GM18517 (cell line): ENCODE measurements at regions not wholly inside any gene's neighbourhood (a gene's known extent, or its start where the extent isn't known, plus 50 kb on each side); places are given as distances from the start of the nearest gene placed in this dataset.

Source experiments
- ATAC-seq: cut with Tn5 transposase; IDR thresholded peaks from one replicate; pipeline ENCODE4 v1.9.1; 2021; ENCODE audit warnings: mild to moderate bottlenecking, moderate library complexity; ENCODE audit not compliant: unreplicated experiment

DNA sequence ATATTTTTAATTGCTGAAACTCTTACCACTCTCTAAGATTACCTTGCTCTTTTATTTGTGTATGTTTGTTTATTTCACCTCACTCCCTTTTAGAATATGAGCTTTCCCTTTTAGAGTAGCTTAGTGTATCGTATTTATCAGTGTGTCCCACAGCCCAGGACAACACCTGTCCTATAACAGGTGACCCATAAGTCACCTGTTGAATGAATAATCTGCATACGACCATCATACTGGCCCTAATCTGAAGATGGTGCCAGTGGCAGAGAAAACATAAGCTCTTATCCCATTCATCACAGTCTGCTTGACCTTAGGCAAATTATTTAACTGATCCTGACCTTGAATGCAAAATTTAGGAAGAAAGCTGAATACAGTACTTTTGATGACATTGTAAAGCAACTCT lies 254.6 kb upstream of the NR2F2 start:
- no peak for ATAC-seq

DNA sequence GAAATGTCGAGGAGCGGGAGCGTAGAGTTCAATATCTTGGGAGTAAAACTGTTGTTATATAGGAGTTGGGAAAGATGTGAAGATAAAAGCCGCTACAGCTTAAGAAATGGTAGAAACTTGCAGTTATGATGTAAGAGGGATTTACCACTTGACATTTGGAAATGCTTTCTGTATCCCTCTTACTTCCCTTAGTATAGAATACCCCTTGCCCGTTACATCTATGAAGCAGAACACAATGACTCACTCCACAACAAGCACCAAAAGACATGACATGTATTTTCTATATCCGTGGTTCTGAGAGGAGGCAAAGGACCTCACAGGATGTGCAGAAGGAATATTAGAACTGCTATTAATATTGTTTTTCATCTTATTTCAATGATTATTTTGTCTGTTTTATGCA lies 254.2 kb upstream of the NR2F2 start:
- no peak for ATAC-seq

GRCh38 chr15:96079041-96079440 lies 251.5 kb upstream of the NR2F2 start:
- ATAC-seq = no peak

DNA sequence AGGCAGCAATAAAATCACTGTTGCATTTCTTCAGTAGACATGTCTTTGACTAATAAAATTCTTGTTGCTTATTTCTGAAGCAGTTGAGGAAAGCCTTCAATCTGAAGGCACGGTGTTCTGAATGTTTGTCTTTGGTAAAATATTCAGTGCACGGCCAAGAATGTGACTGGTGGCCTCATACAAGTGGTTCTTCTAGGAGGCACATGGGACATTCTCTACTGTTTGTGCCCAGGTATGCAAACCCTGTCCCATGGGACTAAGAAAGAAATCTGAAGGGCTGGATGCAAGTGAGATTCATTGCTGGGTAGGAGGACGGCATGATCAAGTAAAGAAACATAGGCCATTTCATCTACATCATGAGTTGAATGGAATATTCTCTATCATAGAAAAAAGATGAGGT lies 250.6 kb upstream of the NR2F2 start:
- no peak for ATAC-seq

DNA sequence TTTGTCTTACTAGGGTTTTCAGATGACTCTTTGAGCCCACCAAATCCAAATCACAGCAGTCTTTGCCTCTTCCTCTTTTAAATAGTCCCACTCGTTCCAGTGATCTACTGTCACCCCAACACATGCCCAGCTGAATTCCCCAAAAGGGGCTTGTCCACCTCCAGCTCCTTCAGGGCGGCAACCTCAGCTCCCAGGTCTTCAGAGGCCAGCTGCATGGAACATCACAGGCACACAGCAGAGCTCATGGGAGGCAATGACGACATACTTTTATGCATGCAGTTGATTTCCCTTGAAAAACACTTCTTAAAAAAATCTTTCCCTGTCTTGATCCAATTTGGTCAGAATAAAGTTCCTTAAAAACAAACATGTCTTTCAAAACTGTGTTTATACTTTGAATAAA lies 244.3 kb upstream of the NR2F2 start:
- no peak for ATAC-seq

- ATAC-seq = no peak
Observed at GRCh38 chr15:96087180-96087884, 243.2 kb upstream of the NR2F2 start.

GRCh38 chr15:96088650-96089049 lies 241.8 kb upstream of the NR2F2 start:
- ATAC-seq = no peak

DNA sequence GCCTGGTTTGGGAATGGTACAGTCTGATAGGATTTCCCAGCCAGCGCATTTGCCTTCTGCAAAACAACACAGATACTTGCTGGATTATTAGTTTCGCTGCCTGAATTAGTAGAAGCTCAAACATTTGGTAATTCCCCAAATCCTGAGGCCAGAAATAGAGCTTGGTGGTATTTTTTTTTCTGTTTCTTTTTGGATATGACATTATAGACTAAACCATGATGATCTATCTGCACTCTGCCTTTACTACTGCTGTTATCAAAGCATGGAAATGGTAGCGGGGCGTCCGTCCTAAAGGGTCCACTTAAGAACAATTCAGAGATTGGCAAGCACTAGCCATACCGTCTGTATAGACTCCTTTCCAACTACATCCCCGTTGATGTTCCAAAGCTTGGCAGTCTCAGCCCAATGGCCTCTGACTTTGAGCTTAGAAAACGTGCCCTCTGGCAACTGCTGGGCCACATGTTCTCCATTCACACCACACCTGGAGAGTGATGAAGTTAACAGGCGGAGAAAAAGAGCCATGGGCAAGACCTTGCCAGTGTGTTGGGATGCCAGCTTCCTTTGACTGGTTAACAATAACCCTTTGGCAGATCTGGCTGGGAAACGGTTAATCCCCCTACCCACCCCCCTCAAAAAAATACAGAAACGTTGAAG lies 241.0 kb upstream of the NR2F2 start:
- peak; percentile 68 for ATAC-seq

DNA sequence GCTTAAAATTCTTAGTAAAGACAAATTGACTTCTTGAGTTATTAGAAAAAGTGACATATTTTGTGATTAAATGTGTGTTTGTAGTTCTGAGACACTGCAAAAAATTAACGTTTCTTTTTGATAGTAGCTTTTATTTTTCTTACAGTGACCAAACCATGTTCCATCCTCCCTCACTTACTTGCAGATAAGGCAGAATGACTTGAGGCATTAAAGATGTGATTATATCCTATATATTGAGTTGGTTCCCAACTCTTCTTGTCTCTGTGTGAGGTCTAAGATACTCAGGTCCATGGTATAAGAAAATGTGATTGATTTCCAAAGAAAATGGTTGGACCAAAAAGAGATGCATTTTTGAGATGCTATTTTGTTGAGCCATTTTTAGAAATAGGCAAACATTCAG lies 238.3 kb upstream of the NR2F2 start:
- no peak for ATAC-seq

GRCh38 chr15:96093063-96093462 lies 237.4 kb upstream of the NR2F2 start:
- no peak for ATAC-seq

- no peak for ATAC-seq
Observed at GRCh38 chr15:96097661-96098060, 232.8 kb upstream of the NR2F2 start.

DNA sequence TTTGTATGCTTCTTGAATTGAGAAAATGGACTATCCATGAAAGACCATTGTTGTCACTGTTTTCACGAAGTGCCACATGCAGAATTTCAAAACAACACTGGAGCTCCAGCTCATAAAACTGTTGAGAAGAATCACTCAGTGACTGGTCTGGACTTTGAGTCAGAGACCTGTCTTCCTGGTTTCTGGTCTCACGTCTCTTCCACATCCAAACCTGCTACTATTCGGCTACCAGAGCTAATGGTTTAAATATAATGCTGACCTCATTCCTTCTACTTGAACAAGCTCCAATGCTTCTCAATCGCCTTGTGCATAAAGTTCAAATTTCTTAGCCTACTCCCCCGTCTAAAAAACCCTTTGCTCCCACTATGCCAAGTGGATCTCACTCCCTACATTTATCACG lies 227.9 kb upstream of the NR2F2 start:
- ATAC-seq = no peak

- ATAC-seq = no peak
Observed at GRCh38 chr15:96106181-96106580, 224.3 kb upstream of the NR2F2 start.

DNA sequence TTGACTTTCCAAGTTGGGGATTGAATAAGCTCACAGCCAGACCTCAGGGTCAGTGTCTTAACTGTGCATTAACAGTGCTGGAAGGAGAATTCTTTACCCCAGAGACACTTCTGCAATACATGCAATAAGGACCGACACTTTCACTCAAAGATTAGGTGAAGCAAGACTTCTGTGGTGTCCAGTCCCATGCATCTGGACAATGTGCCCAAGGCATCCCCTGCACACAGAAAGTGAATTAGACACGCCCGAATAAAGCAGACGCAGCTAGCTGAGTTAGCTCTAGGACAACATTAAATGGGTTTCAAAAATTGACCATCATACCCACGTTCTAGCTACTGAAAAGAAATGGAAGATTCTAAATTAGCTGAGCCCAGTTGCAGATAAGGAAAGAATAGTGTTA lies 223.9 kb upstream of the NR2F2 start:
- no peak for ATAC-seq

GRCh38 chr15:96107916-96108315 lies 222.6 kb upstream of the NR2F2 start:
- no peak for ATAC-seq

DNA sequence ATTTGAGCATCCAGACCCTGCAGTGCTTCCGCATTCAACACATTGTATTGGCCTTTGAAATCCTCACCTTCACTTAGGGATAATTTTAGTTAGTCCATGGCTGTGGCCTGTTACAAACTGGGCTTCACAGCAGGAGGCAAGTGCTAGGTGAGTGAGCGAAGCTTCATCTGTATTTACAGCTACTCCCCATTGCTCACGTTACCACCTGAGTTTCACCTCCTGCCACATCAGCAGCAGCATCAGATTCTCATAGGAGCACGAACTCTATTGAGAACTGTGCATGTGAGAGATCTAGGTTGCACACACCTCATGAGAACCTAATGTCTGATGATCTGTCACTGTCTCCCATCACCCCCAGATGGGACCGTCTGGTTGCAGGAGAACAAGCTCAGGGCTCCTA lies 222.1 kb upstream of the NR2F2 start:
- ATAC-seq = no peak

- ATAC-seq = no peak
Observed at GRCh38 chr15:96109820-96110219, 220.7 kb upstream of the NR2F2 start.

DNA sequence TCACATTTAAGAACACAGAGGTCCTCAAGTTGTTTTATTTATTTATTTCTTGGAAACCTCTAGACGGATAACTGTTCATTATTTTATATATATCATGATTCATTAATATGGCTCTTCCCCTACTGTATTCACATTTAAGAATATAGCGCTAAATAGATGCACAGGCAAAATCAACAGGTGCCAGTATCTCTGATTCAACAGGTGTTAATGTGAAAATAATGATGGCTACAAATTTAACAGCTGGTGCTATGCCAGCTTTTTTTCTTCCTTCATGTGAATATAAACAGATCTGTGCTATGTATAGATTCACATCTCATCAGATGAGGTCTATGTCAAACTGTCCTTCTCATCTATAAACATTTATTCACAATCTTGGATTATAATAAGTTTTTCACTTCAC lies 218.5 kb upstream of the NR2F2 start:
- ATAC-seq = no peak

DNA sequence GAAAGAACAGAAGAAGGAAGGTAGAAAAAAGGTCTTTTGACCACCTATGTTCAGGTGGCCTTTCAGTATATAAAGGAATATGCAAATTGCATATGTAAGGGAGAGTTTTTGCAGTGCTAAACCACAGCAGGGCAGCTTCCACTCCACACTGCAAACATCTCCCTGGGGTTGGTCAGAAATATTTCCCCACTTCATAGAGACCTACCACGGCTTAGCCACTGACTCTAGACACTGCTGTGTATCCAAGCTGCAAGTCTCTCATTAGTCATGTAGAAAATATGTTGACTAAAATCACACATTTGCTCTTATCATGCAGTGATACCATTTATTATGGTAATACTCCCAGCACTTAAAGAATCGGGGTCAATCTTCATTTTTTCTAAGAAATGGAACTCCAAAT lies 214.9 kb upstream of the NR2F2 start:
- no peak for ATAC-seq

- ATAC-seq = no peak
Observed at GRCh38 chr15:96117270-96117669, 213.2 kb upstream of the NR2F2 start.

DNA sequence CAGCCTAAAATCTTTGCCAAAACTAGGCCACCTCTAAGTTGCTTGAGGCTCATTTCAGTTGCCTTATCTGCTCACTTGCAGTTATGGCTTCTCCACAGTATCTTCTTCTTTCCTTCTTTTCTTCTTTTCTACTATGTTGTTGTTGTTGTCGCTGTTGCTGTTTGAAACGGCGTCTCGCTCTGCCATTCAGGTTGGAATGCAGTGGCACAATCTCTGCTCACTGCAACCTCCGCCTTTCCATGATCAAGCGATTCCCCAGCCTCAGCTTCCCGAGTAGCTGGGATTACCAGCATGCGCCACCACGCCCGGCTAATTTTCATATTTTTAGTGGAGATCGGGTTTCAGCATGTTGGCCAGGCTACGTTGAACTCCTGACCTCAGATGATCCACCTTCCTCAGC lies 210.8 kb upstream of the NR2F2 start:
- no peak for ATAC-seq

GRCh38 chr15:96121086-96121920 lies 209.2 kb upstream of the NR2F2 start:
- no peak for ATAC-seq
